Adrenal gland (tissue), 9 donors: ENCODE measurements at regions not wholly inside any gene's neighbourhood (a gene's known extent, or its start where the extent isn't known, plus 50 kb on each side); places are given as distances from the start of the nearest gene placed in this dataset.

ENCODE experiments used
- DNase-seq, 7 donors: peaks; one replicate each; pipeline ENCODE4 v3.0.0-alpha.2; 2019 to 2020
- H3K27ac ChIP-seq, 5 donors: fragments of 200-600 bp; sonication (generic) in 4 of 5; 1 replicate in 3 of 5; 2 replicates in 2 of 5; pipeline versions ENCODE4 v1.5.1 to v1.8.0; 2016 to 2020; ENCODE audit warnings: mild to moderate bottlenecking in 1 of 5
- H3K27me3 ChIP-seq: fragments of 200-600 bp; 2 replicates; pipeline ENCODE4 v1.8.0; 2021
- H3K36me3 ChIP-seq, 2 donors: fragments of 200-600 bp; replicated peaks in 1 of 2; 1 replicate in 1 of 2; 2 replicates in 1 of 2; pipeline versions ENCODE4 v1.5.1 to v1.8.0; 2018 to 2022
- H3K4me1 ChIP-seq, 2 donors: fragments of 200-600 bp; replicated peaks in 1 of 2; 1 replicate in 1 of 2; 2 replicates in 1 of 2; pipeline versions ENCODE4 v1.5.1 to v1.8.0; 2018 to 2021
- H3K4me3 ChIP-seq, 4 donors: fragments of 200-600 bp; sonication (generic) in 3 of 4; one replicate each; pipeline ENCODE4 v1.5.1; 2016 to 2018
- H3K9me3 ChIP-seq, 3 donors: fragments of 200-600 bp; sonication (generic) in 1 of 3; replicated peaks in 1 of 3; 1 replicate in 2 of 3; 2 replicates in 1 of 3; pipeline versions ENCODE4 v1.5.1 to v1.8.0; 2016 to 2021
- CTCF ChIP-seq, 6 experiments: fragments of 450-650 bp in 4 of 6; fragments of 200-600 bp in 2 of 6; sonication (generic) in 1 of 6; IDR thresholded peaks; 1 replicate in 5 of 6; 2 replicates in 1 of 6; pipeline versions ENCODE4 v1.5.1 to v1.8.0; 2016 to 2021; ENCODE audit warnings: antibody characterized with exemption in 6 of 6, mild to moderate bottlenecking in 2 of 6, moderate library complexity in 1 of 6
- POLR2A ChIP-seq, 2 donors: fragments of 450-650 bp; IDR thresholded peaks; one replicate each; pipeline ENCODE4 v1.6.1; 2017; ENCODE audit warnings: antibody characterized with exemption in 2 of 2, mild to moderate bottlenecking in 2 of 2, moderate library complexity in 1 of 2
- WGBS, 4 donors: extraction: QIAGEN DNeasy Blood & Tissue Kit in 2 of 4; methylation state at CpG; one replicate each; pipeline versions ENCODE4 v1.1.5 to v1.1.7; 2013 to 2017; 5-methylcytosine and 5-hydroxymethylcytosine counted together
- intact Hi-C, 2 donors: fragments of 100-400 bp; cut with DNase I; formaldehyde crosslinking; loops; one replicate each; pipeline versions ENCODE4 v1.14.1 to v1.15.0; 2022 to 2023
- donor health status: healthy with polysubstance abuse.
- donor health status: Bipolar disorder and iron deficiency.
- donor health status: DM: yes; HTN: yes; CAD: no.
- donor health status: DM: no; HTN: no; CAD: no.
- donor health status: DM: no; HTN: no; CAD: no.

- no peak for DNase-seq
- Histone ChIP-seq H3K27ac (no peak overlapping the region), H3K36me3 (no peaks in the 10 kb centered on the region), H3K4me3 (no peak overlapping the region), H3K9me3 (no peaks in the 10 kb centered on the region), H3K27me3 (no peaks in the 10 kb centered on the region), H3K4me1 (no peaks in the 10 kb centered on the region)
- 70 to 86% (median 82%) methylated on average over 1 of the region's 1 CpG for WGBS, 4 donors
- TF ChIP-seq POLR2A (IDR thresholded peaks at IDR 0.05) (no peak), CTCF (IDR thresholded peaks at IDR 0.05) (no peak)
- intact Hi-C loops = no loop called here
Observed at GRCh38 chr13:86660090-86660489, 860.9 kb upstream of the SLITRK6 start.

- Histone ChIP-seq H3K27ac (no peak overlapping the region), H3K9me3 (no peaks in the 10 kb centered on the region), H3K4me1 (no peaks in the 10 kb centered on the region), H3K4me3 (no peak overlapping the region), H3K27me3 (no peaks in the 10 kb centered on the region), H3K36me3 (no peaks in the 10 kb centered on the region)
- WGBS, 4 donors = 80 to 81% (median 80%) methylated on average over 3 of the region's 3 CpGs
- TF ChIP-seq POLR2A (IDR thresholded peaks at IDR 0.05) (no peak), CTCF (IDR thresholded peaks at IDR 0.05) (no peak)
- DNase-seq = no peak
- intact Hi-C loops = no loop called here
Observed at GRCh38 chr13:86665842-86666241, 866.6 kb upstream of the SLITRK6 start.

- Histone ChIP-seq H3K4me1 (no peaks in the 10 kb centered on the region), H3K27ac (no peak overlapping the region), H3K27me3 (no peaks in the 10 kb centered on the region), H3K9me3 (no peaks in the 10 kb centered on the region), H3K4me3 (no peak overlapping the region), H3K36me3 (no peaks in the 10 kb centered on the region)
- TF ChIP-seq POLR2A (IDR thresholded peaks at IDR 0.05) = no peak
- TF ChIP-seq CTCF (IDR thresholded peaks at IDR 0.05) = no peak
- intact Hi-C loops = no loop called here
- DNase-seq = no peak
Observed at GRCh38 chr13:86673931-86674431, 874.8 kb upstream of the SLITRK6 start.

GRCh38 chr13:86681223-86681622 lies 882.0 kb upstream of the SLITRK6 start:
- Histone ChIP-seq H3K36me3 (no peaks in the 10 kb centered on the region), H3K9me3 (no peaks in the 10 kb centered on the region), H3K4me1 (no peaks in the 10 kb centered on the region), H3K27ac (no peak overlapping the region), H3K4me3 (no peak overlapping the region), H3K27me3 (no peaks in the 10 kb centered on the region)
- intact Hi-C loops = no loop called here
- WGBS, 4 donors = 52 to 78% (median 71%) methylated on average over 5 of the region's 5 CpGs
- no peak for DNase-seq
- TF ChIP-seq CTCF (IDR thresholded peaks at IDR 0.05) = no peak
